Peyer's patch (tissue), 4 donors: ENCODE measurements at regions not wholly inside any gene's neighbourhood (a gene's known extent, or its start where the extent isn't known, plus 50 kb on each side); places are given as distances from the start of the nearest gene placed in this dataset.

Experiments
- POLR2A ChIP-seq, 2 donors: fragments of 450-650 bp; IDR thresholded peaks; one replicate each; pipeline ENCODE4 v1.5.1; 2017; ENCODE audit warnings: antibody characterized with exemption in 2 of 2, mild to moderate bottlenecking in 2 of 2, moderate library complexity in 2 of 2
- TF ChIP-seq, protein P1 (sequence below), 6 experiments: fragments of 450-650 bp in 4 of 6; fragments of 200-600 bp in 2 of 6; sonication (generic) in 1 of 6; IDR thresholded peaks; one replicate each; pipeline ENCODE4 v1.5.1; 2017 to 2019; ENCODE audit warnings: antibody characterized with exemption in 6 of 6, mild to moderate bottlenecking in 3 of 6, moderate library complexity in 1 of 6

DNA sequence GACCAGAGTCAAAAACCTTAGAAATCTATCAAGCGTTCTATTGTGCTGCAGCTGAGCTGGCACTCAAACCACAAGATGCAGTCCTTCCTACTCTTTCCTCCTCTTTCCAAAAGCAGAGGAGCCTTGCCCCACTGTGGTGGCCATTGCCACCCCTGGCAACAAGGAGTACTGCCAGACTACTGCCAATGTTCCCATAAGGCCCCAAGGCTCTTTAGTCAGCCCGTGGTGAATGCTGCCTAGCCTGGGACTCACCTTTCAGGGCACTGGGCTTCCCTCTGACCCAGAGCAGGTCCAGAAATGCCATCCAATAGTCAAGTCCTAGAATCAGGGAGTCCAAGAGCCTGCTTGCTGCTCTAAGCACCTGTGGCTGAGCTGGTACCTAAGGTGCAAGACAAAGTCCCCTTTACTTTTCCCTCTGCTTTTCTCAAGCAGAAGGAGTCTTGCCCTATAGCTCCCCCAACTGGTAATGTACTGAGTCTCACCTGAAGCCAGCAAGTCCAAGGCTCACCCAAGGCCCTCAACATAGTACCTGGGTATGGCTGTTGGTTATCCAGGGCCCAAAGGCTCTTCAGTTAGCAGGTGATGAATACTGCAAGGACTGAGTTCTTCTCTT, 219.4 kb downstream of the ATPSCKMT start:
- TF ChIP-seq, protein P1, sequence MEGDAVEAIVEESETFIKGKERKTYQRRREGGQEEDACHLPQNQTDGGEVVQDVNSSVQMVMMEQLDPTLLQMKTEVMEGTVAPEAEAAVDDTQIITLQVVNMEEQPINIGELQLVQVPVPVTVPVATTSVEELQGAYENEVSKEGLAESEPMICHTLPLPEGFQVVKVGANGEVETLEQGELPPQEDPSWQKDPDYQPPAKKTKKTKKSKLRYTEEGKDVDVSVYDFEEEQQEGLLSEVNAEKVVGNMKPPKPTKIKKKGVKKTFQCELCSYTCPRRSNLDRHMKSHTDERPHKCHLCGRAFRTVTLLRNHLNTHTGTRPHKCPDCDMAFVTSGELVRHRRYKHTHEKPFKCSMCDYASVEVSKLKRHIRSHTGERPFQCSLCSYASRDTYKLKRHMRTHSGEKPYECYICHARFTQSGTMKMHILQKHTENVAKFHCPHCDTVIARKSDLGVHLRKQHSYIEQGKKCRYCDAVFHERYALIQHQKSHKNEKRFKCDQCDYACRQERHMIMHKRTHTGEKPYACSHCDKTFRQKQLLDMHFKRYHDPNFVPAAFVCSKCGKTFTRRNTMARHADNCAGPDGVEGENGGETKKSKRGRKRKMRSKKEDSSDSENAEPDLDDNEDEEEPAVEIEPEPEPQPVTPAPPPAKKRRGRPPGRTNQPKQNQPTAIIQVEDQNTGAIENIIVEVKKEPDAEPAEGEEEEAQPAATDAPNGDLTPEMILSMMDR (IDR thresholded peaks at IDR 0.05), result peak in 3 of 6 experiments; percentile 23 to 37 (median 36)
- no peak for TF ChIP-seq POLR2A (IDR thresholded peaks at IDR 0.05)
